AG04449 (cell line): ENCODE measurements at regions not wholly inside any gene's neighbourhood (a gene's known extent, or its start where the extent isn't known, plus 50 kb on each side); places are given as distances from the start of the nearest gene placed in this dataset.
"Not testable (repeated sequence)": the region's sequence is repeated elsewhere in the genome, so short reads cannot be mapped to it uniquely, and the experiment has no call there.

Source experiments
- CTCF ChIA-PET: fragments of 350-600 bp; formaldehyde crosslinking; extraction: SDS; loops from one replicate; lab custom pipeline; 2021; ENCODE audit warnings: antibody characterized with exemption; lab: Yijun Ruan, JAX
- POLR2A ChIA-PET: fragments of 400-600, 350-600 bp; formaldehyde crosslinking; extraction: SDS; loops from one replicate; lab custom pipeline; 2020; ENCODE audit warnings: antibody characterized with exemption, inconsistent platforms; lab: Yijun Ruan, JAX
- DNase-seq: peaks from one replicate; pipeline ENCODE4 v3.0.0-alpha.2; 2010; ENCODE audit warnings: low read depth, low spot score
- H3K4me3 ChIP-seq: 2 replicates; pipeline ENCODE4 v1.5.1; 2011; ENCODE audit warnings: low read depth, mild to moderate bottlenecking, control low read depth, low read length
- CTCF ChIP-seq: IDR thresholded peaks from one replicate; pipeline ENCODE4 v1.5.1; 2011; ENCODE audit warnings: mild to moderate bottlenecking, moderate library complexity, low read length, control low read depth, inconsistent platforms; ENCODE audit not compliant: insufficient read depth; ENCODE audit errors: missing control alignments

DNA sequence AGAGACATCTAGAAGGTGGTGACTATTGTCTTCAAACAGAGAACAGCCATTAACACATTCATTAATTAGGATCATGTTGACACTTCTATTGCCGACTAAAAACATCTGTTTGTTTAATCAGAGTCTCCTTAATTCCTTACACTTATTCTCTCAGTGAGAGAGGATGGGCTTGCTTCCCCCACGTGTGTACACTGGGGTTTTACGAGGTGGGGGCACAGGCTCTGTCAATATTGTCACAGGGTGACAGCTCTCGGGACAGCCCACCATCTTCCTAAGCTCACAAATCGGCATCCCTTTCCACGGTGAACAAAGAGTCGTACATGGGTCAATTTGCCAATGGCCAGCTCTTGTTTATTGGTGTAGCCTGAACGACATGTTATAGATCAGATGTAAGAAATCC lies 413.2 kb downstream of the MIAT start:
- DNase-seq = no peak
- no peak overlapping the region for H3K4me3 ChIP-seq
- POLR2A ChIA-PET = no interaction called here
- CTCF ChIA-PET = no interaction called here
- TF ChIP-seq CTCF = no peak

- POLR2A ChIA-PET = no interaction called here
Measured at GRCh38 chr22:27073601-27074425, 416.4 kb downstream of the MIAT start.

GRCh38 chr22:27075028-27075678 lies 417.8 kb downstream of the MIAT start:
- ChIA-PET POLR2A (no interaction called here), CTCF (no interaction called here)
- no peak overlapping the region for H3K4me3 ChIP-seq
- DNase-seq = no peak
- TF ChIP-seq CTCF = no peak

More at GRCh38 chr22:27073601-27074425, 416.4 kb downstream of the MIAT start:
- no peak for DNase-seq
- CTCF ChIA-PET = interaction anchor here (1.1 kb wide), 1 partner anchor 12 kb away, joined by 3 read pairs; no protein-coding TSS in a partner anchor
- no peak for TF ChIP-seq CTCF
- no peak overlapping the region for H3K4me3 ChIP-seq

DNA sequence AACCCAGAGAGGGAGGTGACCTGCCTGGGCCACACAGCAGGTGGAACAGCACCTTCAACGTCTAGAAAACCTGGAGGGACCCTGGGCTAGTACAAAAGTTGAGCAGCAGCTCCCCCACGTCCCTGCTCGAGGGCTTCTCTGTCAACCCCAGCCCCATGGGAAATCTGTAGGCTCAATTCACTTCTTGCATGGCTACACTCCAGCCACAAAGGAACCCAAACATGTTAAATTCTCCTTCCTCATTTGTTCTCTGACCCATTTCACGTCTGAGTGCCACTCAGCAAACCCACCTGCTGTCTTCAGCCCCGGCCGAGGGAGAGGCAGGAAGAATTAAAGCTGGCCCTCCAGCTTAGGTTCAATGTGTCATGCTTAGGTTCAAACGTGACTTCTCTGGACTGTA lies 418.5 kb downstream of the MIAT start:
- H3K4me3 ChIP-seq = no peak overlapping the region
- TF ChIP-seq CTCF = no peak
- no peak for DNase-seq
- POLR2A ChIA-PET = no interaction called here
- CTCF ChIA-PET = interaction anchor here (0.9 kb wide), 1 partner anchor 28 kb away, joined by 3 read pairs; no protein-coding TSS in a partner anchor

GRCh38 chr22:27078064-27078463 lies 420.7 kb downstream of the MIAT start:
- DNase-seq, CTCF ChIA-PET, POLR2A ChIA-PET, H3K4me3 ChIP-seq: not testable (repeated sequence)

DNA sequence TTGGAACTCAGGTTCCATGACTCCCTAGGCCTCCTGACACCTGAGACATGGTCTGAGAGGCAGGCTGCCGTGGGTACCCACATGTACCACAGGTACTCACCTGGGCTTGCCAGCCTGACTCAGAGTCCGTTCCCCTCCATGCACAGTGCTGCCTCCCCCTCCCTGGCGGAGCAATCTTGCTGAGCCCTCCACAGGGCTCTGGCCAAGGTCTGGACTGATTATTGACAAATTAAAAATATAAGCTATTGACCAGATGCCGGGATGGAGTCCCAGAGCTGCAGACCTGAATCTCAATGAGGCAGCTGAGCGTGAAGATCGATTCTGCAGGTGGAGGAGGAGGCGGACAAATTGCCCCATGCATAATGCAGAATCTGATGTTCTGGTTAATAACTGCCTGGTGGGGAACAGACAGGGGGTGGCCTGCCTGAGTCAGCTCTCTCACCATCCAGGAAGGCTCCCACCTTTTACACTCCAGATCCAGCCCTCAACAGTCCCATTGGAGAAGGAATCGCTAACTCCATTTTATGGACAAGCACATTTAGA lies 422.7 kb downstream of the MIAT start:
- TF ChIP-seq CTCF = no peak
- CTCF ChIA-PET = no interaction called here

More for the DNA sequence above, 422.7 kb downstream of the MIAT start:
- H3K4me3 ChIP-seq = no peak overlapping the region
- no peak for DNase-seq
- POLR2A ChIA-PET = no interaction called here
